ENCODE measurements at regions not wholly inside any gene's neighbourhood (a gene's known extent, or its start where the extent isn't known, plus 50 kb on each side); places are given as distances from the start of the nearest gene placed in this dataset.

DNA sequence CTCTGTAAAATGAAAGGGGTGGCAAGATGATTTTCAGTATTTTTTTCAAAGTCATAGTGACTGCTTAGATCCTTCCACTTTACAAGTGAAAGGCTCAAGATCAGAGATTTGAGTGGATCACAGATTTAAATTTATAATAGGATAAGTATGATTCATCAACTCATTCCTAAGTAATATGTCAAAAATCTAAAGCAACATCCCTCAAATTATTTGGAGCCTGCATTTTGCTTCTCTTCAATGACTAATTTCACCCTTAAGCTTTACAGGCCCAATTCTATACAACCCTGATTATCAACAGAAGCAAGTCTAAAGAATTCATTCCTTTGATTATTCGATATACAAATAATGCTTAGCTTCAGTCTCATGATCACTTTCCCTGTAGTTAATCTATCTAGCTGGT, 93.9 kb upstream of the HEY2 start:
- Histone ChIP-seq H3K9me2 (ENCODE audit: low read depth, low read length) (no peaks in the 10 kb centered on the region), H3K9me3 (ENCODE audit: low read length) (no peaks in the 10 kb centered on the region), H4K20me1 (ENCODE audit: insufficient read depth, low read length) (no peaks in the 10 kb centered on the region), H3K4me3 (ENCODE audit: low read depth, low read length, poor library complexity, severe bottlenecking) (no peak overlapping the region), H2AFZ (ENCODE audit: low read length) (no peak overlapping the region), H3K4me2 (ENCODE audit: low read length) (no peak overlapping the region), H3K36me3 (ENCODE audit: insufficient read depth, low read length) (no peaks in the 10 kb centered on the region), H3K4me1 (ENCODE audit: insufficient read depth, low read length, severe bottlenecking) (peaks cover 34% of the 10 kb centered on the region), H3K27ac (ENCODE audit: low read depth, low read length, poor library complexity, severe bottlenecking) (no peak overlapping the region), H3K9ac (ENCODE audit: low read length) (no peak overlapping the region), H3F3A (ENCODE audit: insufficient read depth, low read length) (no peaks in the 10 kb centered on the region), H3K27me3 (ENCODE audit: insufficient read depth, low read length) (no peaks in the 10 kb centered on the region), H3K79me2 (ENCODE audit: insufficient read depth, low read length) (no peaks in the 10 kb centered on the region)
- TF ChIP-seq, protein P1, sequence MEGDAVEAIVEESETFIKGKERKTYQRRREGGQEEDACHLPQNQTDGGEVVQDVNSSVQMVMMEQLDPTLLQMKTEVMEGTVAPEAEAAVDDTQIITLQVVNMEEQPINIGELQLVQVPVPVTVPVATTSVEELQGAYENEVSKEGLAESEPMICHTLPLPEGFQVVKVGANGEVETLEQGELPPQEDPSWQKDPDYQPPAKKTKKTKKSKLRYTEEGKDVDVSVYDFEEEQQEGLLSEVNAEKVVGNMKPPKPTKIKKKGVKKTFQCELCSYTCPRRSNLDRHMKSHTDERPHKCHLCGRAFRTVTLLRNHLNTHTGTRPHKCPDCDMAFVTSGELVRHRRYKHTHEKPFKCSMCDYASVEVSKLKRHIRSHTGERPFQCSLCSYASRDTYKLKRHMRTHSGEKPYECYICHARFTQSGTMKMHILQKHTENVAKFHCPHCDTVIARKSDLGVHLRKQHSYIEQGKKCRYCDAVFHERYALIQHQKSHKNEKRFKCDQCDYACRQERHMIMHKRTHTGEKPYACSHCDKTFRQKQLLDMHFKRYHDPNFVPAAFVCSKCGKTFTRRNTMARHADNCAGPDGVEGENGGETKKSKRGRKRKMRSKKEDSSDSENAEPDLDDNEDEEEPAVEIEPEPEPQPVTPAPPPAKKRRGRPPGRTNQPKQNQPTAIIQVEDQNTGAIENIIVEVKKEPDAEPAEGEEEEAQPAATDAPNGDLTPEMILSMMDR (IDR thresholded peaks at IDR 0.05; ENCODE audit: low read length) = no peak
- no peak for TF ChIP-seq EZH2 (IDR thresholded peaks at IDR 0.05; ENCODE audit: borderline replicate concordance, low read length)

DNA sequence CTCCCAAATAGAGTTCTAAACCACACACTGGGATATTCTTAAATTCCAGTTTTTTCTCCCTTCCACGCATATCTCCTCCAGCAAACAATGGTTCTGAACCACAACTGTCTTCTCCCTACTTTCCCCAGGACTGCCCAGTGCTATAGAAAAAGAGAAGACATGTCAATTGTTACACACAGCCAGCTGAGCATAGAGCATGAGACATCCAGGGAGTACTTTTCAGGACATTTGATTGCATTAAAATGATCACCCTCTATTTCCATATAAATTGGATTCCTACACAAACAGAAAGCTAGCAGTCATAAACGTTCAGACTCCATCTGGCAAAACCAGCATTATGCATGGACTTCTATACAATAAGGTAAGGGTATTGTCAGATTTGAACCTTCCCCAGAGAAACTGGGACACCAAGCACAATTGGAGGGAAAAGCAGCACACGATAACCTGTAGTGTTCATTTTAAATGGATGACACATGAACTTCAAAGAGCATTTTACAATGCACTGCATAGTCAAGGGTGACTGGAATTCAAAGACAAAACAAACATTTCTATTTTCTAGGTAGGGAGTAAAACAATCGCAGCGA, 93.1 kb upstream of the HEY2 start:
- Histone ChIP-seq H3K4me3 (ENCODE audit: low read depth, low read length, poor library complexity, severe bottlenecking) (no peak overlapping the region), H3K27ac (ENCODE audit: low read depth, low read length, poor library complexity, severe bottlenecking) (no peak overlapping the region), H3K4me2 (ENCODE audit: low read length) (0 out of 2 replicates have a peak overlapping the region, but pooled peaks have one; percentile 7), H3K9me2 (ENCODE audit: low read depth, low read length) (no peaks in the 10 kb centered on the region), H3K79me2 (ENCODE audit: insufficient read depth, low read length) (no peaks in the 10 kb centered on the region), H3K4me1 (ENCODE audit: insufficient read depth, low read length, severe bottlenecking) (peaks cover 34% of the 10 kb centered on the region), H3F3A (ENCODE audit: insufficient read depth, low read length) (no peaks in the 10 kb centered on the region), H3K27me3 (ENCODE audit: insufficient read depth, low read length) (no peaks in the 10 kb centered on the region), H3K9me3 (ENCODE audit: low read length) (no peaks in the 10 kb centered on the region), H4K20me1 (ENCODE audit: insufficient read depth, low read length) (no peaks in the 10 kb centered on the region), H3K9ac (ENCODE audit: low read length) (no peak overlapping the region), H2AFZ (ENCODE audit: low read length) (no peak overlapping the region), H3K36me3 (ENCODE audit: insufficient read depth, low read length) (no peaks in the 10 kb centered on the region)
- no peak for TF ChIP-seq EZH2 (IDR thresholded peaks at IDR 0.05; ENCODE audit: borderline replicate concordance, low read length)
- TF ChIP-seq, protein P1 (IDR thresholded peaks at IDR 0.05; ENCODE audit: low read length) = no peak

DNA sequence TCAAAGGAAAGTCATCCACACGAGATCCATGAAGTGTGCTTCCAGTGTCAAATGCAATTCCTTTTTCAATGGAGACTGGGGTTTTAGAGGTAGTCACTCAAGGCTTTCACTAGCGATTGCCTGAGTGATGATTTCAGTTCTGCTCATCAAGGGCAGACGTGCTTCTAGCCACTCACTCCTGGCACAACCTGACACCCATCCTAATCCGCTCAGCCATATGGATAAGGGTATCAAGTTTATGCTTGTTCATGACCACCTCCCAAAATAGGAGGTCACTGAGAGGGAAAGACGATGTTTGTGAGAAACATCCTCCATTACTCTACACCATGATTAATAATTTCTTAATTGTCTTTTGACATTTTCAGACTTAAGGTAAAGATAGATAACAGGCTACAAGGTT, 91.3 kb upstream of the HEY2 start:
- Histone ChIP-seq H3K9me3 (ENCODE audit: low read length) (no peaks in the 10 kb centered on the region), H3K4me3 (ENCODE audit: low read depth, low read length, poor library complexity, severe bottlenecking) (no peak overlapping the region), H3K9ac (ENCODE audit: low read length) (no peak overlapping the region), H3K9me2 (ENCODE audit: low read depth, low read length) (no peaks in the 10 kb centered on the region), H3K4me1 (ENCODE audit: insufficient read depth, low read length, severe bottlenecking) (peaks cover 40% of the 10 kb centered on the region), H3K27me3 (ENCODE audit: insufficient read depth, low read length) (no peaks in the 10 kb centered on the region), H3K4me2 (ENCODE audit: low read length) (no peak overlapping the region), H2AFZ (ENCODE audit: low read length) (no peak overlapping the region), H3K79me2 (ENCODE audit: insufficient read depth, low read length) (no peaks in the 10 kb centered on the region), H3F3A (ENCODE audit: insufficient read depth, low read length) (no peaks in the 10 kb centered on the region), H4K20me1 (ENCODE audit: insufficient read depth, low read length) (no peaks in the 10 kb centered on the region), H3K36me3 (ENCODE audit: insufficient read depth, low read length) (no peaks in the 10 kb centered on the region), H3K27ac (ENCODE audit: low read depth, low read length, poor library complexity, severe bottlenecking) (peak overlapping the region; percentile 45)
- TF ChIP-seq, protein P1 (IDR thresholded peaks at IDR 0.05; ENCODE audit: low read length) = no peak
- TF ChIP-seq EZH2 (IDR thresholded peaks at IDR 0.05; ENCODE audit: borderline replicate concordance, low read length) = no peak

Measured in OCI-LY1 (cell line).